Thyroid gland (tissue), 4 donors: ENCODE measurements at regions not wholly inside any gene's neighbourhood (a gene's known extent, or its start where the extent isn't known, plus 50 kb on each side); places are given as distances from the start of the nearest gene placed in this dataset.

Experiments used
- DNase-seq, 2 donors: peaks; one replicate each; pipeline ENCODE4 v3.0.0-alpha.2; 2019
- H3K27ac ChIP-seq, 3 donors: fragments of 200-600 bp; sonication (generic); 1 replicate in 2 of 3; 2 replicates in 1 of 3; pipeline ENCODE4 v1.5.1; 2016 to 2019; ENCODE audit warnings: mild to moderate bottlenecking in 1 of 3, moderate library complexity in 1 of 3
- H3K27me3 ChIP-seq: fragments of 200-600 bp; sonication (generic); one replicate; pipeline ENCODE4 v1.5.1; 2019
- H3K36me3 ChIP-seq, 2 donors: fragments of 200-600 bp; sonication (generic); one replicate each; pipeline ENCODE4 v1.5.1; 2016 to 2019
- H3K4me1 ChIP-seq, 2 donors: fragments of 200-600 bp; sonication (generic); one replicate each; pipeline ENCODE4 v1.5.1; 2017 to 2019
- H3K4me3 ChIP-seq, 3 donors: fragments of 200-600 bp; sonication (generic); replicated peaks in 1 of 3; 1 replicate in 2 of 3; 2 replicates in 1 of 3; pipeline ENCODE4 v1.5.1; 2016; ENCODE audit warnings: mild to moderate bottlenecking in 1 of 3
- H3K9me3 ChIP-seq: fragments of 200-600 bp; sonication (generic); one replicate; pipeline ENCODE4 v1.5.1; 2017
- CTCF ChIP-seq, 6 experiments: fragments of 200-600 bp in 3 of 6; fragments of 450-650 bp in 3 of 6; sonication (generic) in 3 of 6; IDR thresholded peaks; one replicate each; pipeline ENCODE4 v1.5.1; 2016 to 2019; ENCODE audit warnings: antibody characterized with exemption in 6 of 6, mild to moderate bottlenecking in 2 of 6, inconsistent platforms in 1 of 6, moderate library complexity in 1 of 6
- POLR2A ChIP-seq, 2 donors: fragments of 450-650 bp; IDR thresholded peaks; one replicate each; pipeline ENCODE4 v1.6.1; 2017; ENCODE audit warnings: antibody characterized with exemption in 2 of 2, mild to moderate bottlenecking in 2 of 2, moderate library complexity in 1 of 2
- WGBS, 2 donors: methylation state at CpG; one replicate each; pipeline ENCODE4 v1.1.5; 2017; 5-methylcytosine and 5-hydroxymethylcytosine counted together
- intact Hi-C: fragments of 100-400 bp; cut with DNase I; formaldehyde crosslinking; loops from one replicate; pipeline ENCODE4 v1.15.1; 2023

- TF ChIP-seq CTCF (IDR thresholded peaks at IDR 0.05) (peak in 4 of 6 experiments; percentile 44 to 64 (median 61)), POLR2A (IDR thresholded peaks at IDR 0.05) (no peak)
- DNase-seq = peak; percentile 20 to 23
- intact Hi-C loops = no loop called here
- H3K4me3 ChIP-seq = no peak overlapping the region
- H3K36me3 ChIP-seq = no peaks in the 10 kb centered on the region
- no peaks in the 10 kb centered on the region for H3K9me3 ChIP-seq
- H3K27ac ChIP-seq = no peak overlapping the region
- H3K4me1 ChIP-seq = no peaks in the 10 kb centered on the region
- 53 to 54% methylated on average over 7 of the region's 7 CpGs for WGBS, 2 donors
- no peaks in the 10 kb centered on the region for H3K27me3 ChIP-seq
Observed at GRCh38 chr9:82606492-82607382, 456.2 kb downstream of the RASEF start.

- intact Hi-C loops = no loop called here
- Histone ChIP-seq H3K27ac (no peak overlapping the region), H3K4me3 (no peak overlapping the region), H3K27me3 (no peaks in the 10 kb centered on the region), H3K4me1 (no peaks in the 10 kb centered on the region), H3K9me3 (no peaks in the 10 kb centered on the region), H3K36me3 (no peaks in the 10 kb centered on the region)
- DNase-seq = no peak
- TF ChIP-seq CTCF (IDR thresholded peaks at IDR 0.05) (no peak), POLR2A (IDR thresholded peaks at IDR 0.05) (no peak)
- WGBS, 2 donors = 88 to 89% methylated on average over 4 of the region's 4 CpGs
Observed at GRCh38 chr9:82608487-82608886, 454.5 kb downstream of the RASEF start.

GRCh38 chr9:82612942-82613341 is 450.0 kb downstream of the RASEF start:
- WGBS, 2 donors = 90 to 94% methylated on average over 5 of the region's 5 CpGs
- no peaks in the 10 kb centered on the region for H3K4me1 ChIP-seq
- no peak overlapping the region for H3K4me3 ChIP-seq
- H3K36me3 ChIP-seq = no peaks in the 10 kb centered on the region
- H3K27ac ChIP-seq = no peak overlapping the region
- no peaks in the 10 kb centered on the region for H3K27me3 ChIP-seq
- TF ChIP-seq POLR2A (IDR thresholded peaks at IDR 0.05) (no peak), CTCF (IDR thresholded peaks at IDR 0.05) (no peak)
- intact Hi-C loops = no loop called here
- H3K9me3 ChIP-seq = no peaks in the 10 kb centered on the region
- no peak for DNase-seq

GRCh38 chr9:82613498-82613897 is 449.4 kb downstream of the RASEF start:
- Histone ChIP-seq H3K27me3 (no peaks in the 10 kb centered on the region), H3K9me3 (no peaks in the 10 kb centered on the region), H3K4me3 (no peak overlapping the region), H3K36me3 (no peaks in the 10 kb centered on the region), H3K27ac (no peak overlapping the region), H3K4me1 (no peaks in the 10 kb centered on the region)
- TF ChIP-seq POLR2A (IDR thresholded peaks at IDR 0.05) (no peak), CTCF (IDR thresholded peaks at IDR 0.05) (no peak)
- DNase-seq = no peak
- intact Hi-C loops = no loop called here
- WGBS, 2 donors = 80 to 92% methylated on average over 3 of the region's 3 CpGs

- no peak overlapping the region for H3K4me3 ChIP-seq
- 63 to 69% methylated on average over 3 of the region's 3 CpGs for WGBS, 2 donors
- intact Hi-C loops = no loop called here
- no peaks in the 10 kb centered on the region for H3K27me3 ChIP-seq
- no peak for TF ChIP-seq CTCF (IDR thresholded peaks at IDR 0.05)
- no peak overlapping the region for H3K27ac ChIP-seq
- no peak for DNase-seq
- no peaks in the 10 kb centered on the region for H3K36me3 ChIP-seq
- no peaks in the 10 kb centered on the region for H3K9me3 ChIP-seq
- H3K4me1 ChIP-seq = no peaks in the 10 kb centered on the region
Observed at GRCh38 chr9:82616545-82616944, 446.4 kb downstream of the RASEF start.
